ENCODE measurements at regions not wholly inside any gene's neighbourhood (a gene's known extent, or its start where the extent isn't known, plus 50 kb on each side); places are given as distances from the start of the nearest gene placed in this dataset.

DNA sequence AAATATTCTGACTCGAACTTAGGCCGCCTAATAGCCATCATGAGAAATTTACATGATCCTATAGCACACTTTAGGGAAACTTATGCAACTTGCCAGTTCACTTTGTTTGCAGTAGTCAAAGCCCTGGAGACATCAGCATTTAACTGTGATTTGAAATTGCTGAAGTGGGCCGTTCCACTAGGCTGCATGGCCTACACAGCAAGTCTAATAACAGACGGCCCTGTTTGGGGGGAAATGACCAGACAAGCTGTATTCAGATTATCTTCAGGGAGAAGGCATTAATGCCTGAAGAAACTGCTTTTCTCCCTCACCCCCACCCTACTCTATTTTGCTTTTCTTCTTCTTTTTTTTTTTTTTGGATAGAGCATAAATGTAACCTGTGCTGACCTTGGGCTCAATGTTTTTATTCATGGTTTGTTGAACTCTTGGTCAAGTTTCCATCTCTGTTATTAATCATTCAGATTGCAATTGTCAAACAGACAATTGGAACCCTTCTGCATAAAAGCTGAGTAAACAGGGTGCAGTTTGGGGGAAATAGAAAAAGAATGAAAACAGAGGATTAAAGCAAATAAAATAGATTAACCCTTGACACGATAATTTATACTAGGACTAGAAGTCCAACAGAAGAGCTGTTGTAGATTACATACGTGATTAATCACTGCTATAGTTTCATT lies 1928.2 kb upstream of the WWC1 start:
- Histone ChIP-seq H3K27ac (no peak overlapping the region), H3K27me3 (no peaks in the 10 kb centered on the region), H3K4me3 (no peak overlapping the region), H3K9me3 (no peaks in the 10 kb centered on the region), H3K36me3 (no peaks in the 10 kb centered on the region), H3K4me1 (peaks cover 0 to 1% (median 0%) of the 10 kb centered on the region in 4 donors)
- no peak for TF ChIP-seq POLR2A (IDR thresholded peaks at IDR 0.05)
- TF ChIP-seq, protein P1, sequence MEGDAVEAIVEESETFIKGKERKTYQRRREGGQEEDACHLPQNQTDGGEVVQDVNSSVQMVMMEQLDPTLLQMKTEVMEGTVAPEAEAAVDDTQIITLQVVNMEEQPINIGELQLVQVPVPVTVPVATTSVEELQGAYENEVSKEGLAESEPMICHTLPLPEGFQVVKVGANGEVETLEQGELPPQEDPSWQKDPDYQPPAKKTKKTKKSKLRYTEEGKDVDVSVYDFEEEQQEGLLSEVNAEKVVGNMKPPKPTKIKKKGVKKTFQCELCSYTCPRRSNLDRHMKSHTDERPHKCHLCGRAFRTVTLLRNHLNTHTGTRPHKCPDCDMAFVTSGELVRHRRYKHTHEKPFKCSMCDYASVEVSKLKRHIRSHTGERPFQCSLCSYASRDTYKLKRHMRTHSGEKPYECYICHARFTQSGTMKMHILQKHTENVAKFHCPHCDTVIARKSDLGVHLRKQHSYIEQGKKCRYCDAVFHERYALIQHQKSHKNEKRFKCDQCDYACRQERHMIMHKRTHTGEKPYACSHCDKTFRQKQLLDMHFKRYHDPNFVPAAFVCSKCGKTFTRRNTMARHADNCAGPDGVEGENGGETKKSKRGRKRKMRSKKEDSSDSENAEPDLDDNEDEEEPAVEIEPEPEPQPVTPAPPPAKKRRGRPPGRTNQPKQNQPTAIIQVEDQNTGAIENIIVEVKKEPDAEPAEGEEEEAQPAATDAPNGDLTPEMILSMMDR (IDR thresholded peaks at IDR 0.05): no peak
- WGBS (ENCODE audit: insufficient coverage, low coverage, low lambda C conversion rate, missing lambda C conversion rate): 35% methylated on average over 6 of the region's 6 CpGs
- intact Hi-C loops (cut with DNase I): no loop called here
- DNase-seq (no peak), ATAC-seq (no peak)

DNA sequence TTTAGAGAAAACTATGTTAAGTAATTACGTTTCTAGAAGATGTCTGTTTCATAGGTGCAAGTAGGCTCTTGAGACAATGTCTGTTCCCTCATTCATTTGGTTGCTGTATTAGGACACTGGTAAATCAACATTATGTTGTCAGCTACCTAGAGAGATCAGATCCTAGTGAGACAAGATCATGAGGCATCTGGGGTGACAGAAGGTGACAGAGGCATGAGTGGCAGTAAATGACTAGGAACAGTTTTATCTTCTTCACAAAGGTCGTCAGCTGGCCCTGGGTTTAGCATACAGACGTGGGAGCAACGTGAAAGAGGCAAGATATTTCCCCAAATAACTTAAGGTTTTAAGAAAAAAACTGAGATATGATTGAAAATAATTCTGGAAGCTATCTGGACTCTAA lies 1926.3 kb upstream of the WWC1 start:
- no peak overlapping the region for H3K4me3 ChIP-seq
- DNase-seq: no peak
- WGBS (ENCODE audit: insufficient coverage, low coverage, low lambda C conversion rate, missing lambda C conversion rate): 28% methylated on average over 4 of the region's 4 CpGs
- intact Hi-C loops (cut with DNase I): no loop called here
- no peak for ATAC-seq
- no peak overlapping the region for H3K27ac ChIP-seq
- H3K27me3 ChIP-seq: no peaks in the 10 kb centered on the region
- peaks cover 0 to under 1% (median 0%) of the 10 kb centered on the region in 4 donors for H3K4me1 ChIP-seq
- no peaks in the 10 kb centered on the region for H3K36me3 ChIP-seq
- no peaks in the 10 kb centered on the region for H3K9me3 ChIP-seq
- no peak for TF ChIP-seq POLR2A (IDR thresholded peaks at IDR 0.05)
- TF ChIP-seq, protein P1 (IDR thresholded peaks at IDR 0.05): no peak

DNA sequence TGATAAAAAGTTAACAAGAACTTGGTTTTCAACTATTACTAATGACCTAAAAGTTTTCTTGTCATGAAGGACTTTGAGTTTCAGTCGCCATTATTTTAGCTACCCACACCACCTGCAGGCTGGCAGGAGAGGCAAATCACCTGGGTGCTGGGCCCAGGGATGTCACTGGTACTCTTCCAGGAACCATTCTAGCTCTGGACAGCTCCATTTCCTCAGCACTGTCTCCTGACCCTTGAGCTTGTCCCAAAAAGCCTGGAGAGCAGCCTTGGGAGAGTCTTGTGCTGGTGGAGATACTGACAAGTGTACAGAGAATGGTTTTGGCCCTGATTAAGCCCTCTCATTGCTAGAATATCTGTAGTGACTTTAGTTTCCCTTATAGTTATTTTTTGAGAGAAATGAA lies 1924.1 kb upstream of the WWC1 start:
- TF ChIP-seq POLR2A (IDR thresholded peaks at IDR 0.05): no peak
- TF ChIP-seq, protein P1 (IDR thresholded peaks at IDR 0.05): no peak
- ATAC-seq: no peak
- Histone ChIP-seq H3K36me3 (no peaks in the 10 kb centered on the region), H3K27me3 (no peaks in the 10 kb centered on the region), H3K4me3 (no peak overlapping the region), H3K27ac (no peak overlapping the region), H3K4me1 (no peaks in the 10 kb centered on the region), H3K9me3 (no peaks in the 10 kb centered on the region)
- 56% methylated on average over 1 of the region's 1 CpG for WGBS (ENCODE audit: insufficient coverage, low coverage, low lambda C conversion rate, missing lambda C conversion rate)
- intact Hi-C loops (cut with DNase I): no loop called here
- no peak for DNase-seq

- Histone ChIP-seq H3K27me3 (no peaks in the 10 kb centered on the region), H3K9me3 (no peaks in the 10 kb centered on the region), H3K36me3 (no peaks in the 10 kb centered on the region), H3K27ac (no peak overlapping the region), H3K4me3 (no peak overlapping the region), H3K4me1 (no peaks in the 10 kb centered on the region)
- ATAC-seq (no peak), DNase-seq (no peak)
- WGBS (ENCODE audit: insufficient coverage, low coverage, low lambda C conversion rate, missing lambda C conversion rate): 33% methylated on average over 2 of the region's 2 CpGs
- no peak for TF ChIP-seq POLR2A (IDR thresholded peaks at IDR 0.05)
- TF ChIP-seq, protein P1 (IDR thresholded peaks at IDR 0.05): no peak
- intact Hi-C loops (cut with DNase I): no loop called here
Measured at GRCh38 chr5:166369346-166369745, 1922.1 kb upstream of the WWC1 start.
